GM12878 (cell line): ENCODE measurements at regions not wholly inside any gene's neighbourhood (a gene's known extent, or its start where the extent isn't known, plus 50 kb on each side); places are given as distances from the start of the nearest gene placed in this dataset.

Experiments
- ATAC-seq: fragments of 200-7000 bp; cut with Tn5 transposase; 3 replicates; pipeline ENCODE4 v1.9.1; 2020; ENCODE audit warnings: mild to moderate bottlenecking, moderate library complexity
- BruUV-seq: library from RNA; stranded (reverse); fragments of 400-500 nt; replicated peaks from 2 replicates; lab custom pipeline; 2021; lab: Mats Ljungman, UMichigan
- CTCF ChIA-PET: fragments of 300-600 bp; sonication (Branson Sonifier 250); formaldehyde crosslinking; extraction: SDS; loops from one replicate; lab custom pipeline; 2021; ENCODE audit warnings: inconsistent platforms; lab: Yijun Ruan, JAX
- POLR2A ChIA-PET: fragments of 350-600 bp; formaldehyde crosslinking; extraction: SDS; loops from one replicate; lab custom pipeline; 2021; ENCODE audit warnings: inconsistent platforms; lab: Charles Lee
- RAD21 ChIA-PET: fragments of 300-600 bp; sonication (Branson Sonifier 250); formaldehyde crosslinking; loops from one replicate; lab custom pipeline; 2023; ENCODE audit warnings: antibody characterized with exemption; ENCODE audit not compliant: unreplicated experiment; lab: Charles Lee
- SMC1A ChIA-PET: fragments of 300-600 bp; sonication (Branson Sonifier 250); formaldehyde crosslinking; loops from one replicate; lab custom pipeline; 2023; ENCODE audit not compliant: unreplicated experiment, uncharacterized antibody; lab: Charles Lee
- DNase-seq: peaks from one replicate; pipeline ENCODE4 v3.0.0-alpha.2; 2011; ENCODE audit warnings: low read depth, low spot score
- FAIRE-seq: peaks from 3 replicates; lab custom pipeline; 2011; peaks lifted over from hg19 to GRCh38; lab: Jason Lieb, UNC
- H2AFZ ChIP-seq: 2 replicates; pipeline ENCODE4 v1.6.0; 2011; ENCODE audit warnings: low read depth, low read length, control low read depth; ENCODE audit not compliant: control insufficient read depth
- H3K27ac ChIP-seq: 2 replicates; pipeline ENCODE4 v1.5.1; 2011; ENCODE audit warnings: control low read depth; ENCODE audit not compliant: control insufficient read depth, insufficient read depth
- H3K27me3 ChIP-seq, 2 experiments: replicated peaks in 1 of 2; 2 replicates each; pipeline versions ENCODE4 v1.6.0 to v1.6.1; 2011; ENCODE audit warnings: low read length in 1 of 2; ENCODE audit not compliant: control insufficient read depth in 2 of 2, insufficient read depth in 2 of 2
- H3K36me3 ChIP-seq, 2 experiments: 2 replicates each; pipeline ENCODE4 v1.5.1; 2011; ENCODE audit warnings: low read length in 1 of 2; ENCODE audit not compliant: control insufficient read depth in 2 of 2, insufficient read depth in 2 of 2
- H3K4me1 ChIP-seq: 2 replicates; pipeline ENCODE4 v1.6.1; 2011; ENCODE audit warnings: mild to moderate bottlenecking, low read length, moderate library complexity, mixed read lengths; ENCODE audit not compliant: control insufficient read depth, insufficient read depth
- H3K4me2 ChIP-seq: 2 replicates; pipeline ENCODE4 v1.6.0; 2011; ENCODE audit warnings: control low read depth; ENCODE audit not compliant: control insufficient read depth, insufficient read depth
- H3K4me3 ChIP-seq: fragments of 200-600 bp; sonication (generic); 2 replicates; pipeline ENCODE4 v1.5.1; 2016
- H3K79me2 ChIP-seq: 2 replicates; pipeline ENCODE4 v1.6.0; 2011; ENCODE audit warnings: low read length; ENCODE audit not compliant: control insufficient read depth, insufficient read depth
- H3K9ac ChIP-seq: 2 replicates; pipeline ENCODE4 v1.8.0; 2011; ENCODE audit warnings: low read length, control low read depth, mixed read lengths; ENCODE audit not compliant: control insufficient read depth, insufficient read depth
- H3K9me3 ChIP-seq: replicated peaks from 3 replicates; pipeline ENCODE4 v1.5.1; 2011; ENCODE audit warnings: mild to moderate bottlenecking, low read length; ENCODE audit not compliant: control insufficient read depth, insufficient read depth
- H4K20me1 ChIP-seq: 2 replicates; pipeline ENCODE4 v1.6.0; 2011; ENCODE audit not compliant: control insufficient read depth, insufficient read depth
- ATF7 ChIP-seq: fragments of 450-650 bp; IDR thresholded peaks from 2 replicates; pipeline ENCODE4 v1.6.1; 2016; ENCODE audit warnings: low read depth, mild to moderate bottlenecking
- CREB1 ChIP-seq: IDR thresholded peaks from 2 replicates; pipeline ENCODE4 v1.6.1; 2012; ENCODE audit warnings: low read depth, mild to moderate bottlenecking, inconsistent platforms
- E2F4 ChIP-seq: IDR thresholded peaks from 2 replicates; pipeline ENCODE4 v1.6.1; 2012; ENCODE audit warnings: low read depth, low read length, improper control_type of control experiment
- ELK1 ChIP-seq: IDR thresholded peaks from 2 replicates; pipeline ENCODE4 v1.6.1; 2012; ENCODE audit warnings: low read depth, low read length, improper control_type of control experiment
- FOS ChIP-seq: IDR thresholded peaks from 3 replicates; pipeline ENCODE4 v1.6.1; 2011; ENCODE audit warnings: borderline replicate concordance; ENCODE audit not compliant: insufficient read length; ENCODE audit errors: extremely low read depth
- HDAC6 ChIP-seq: fragments of 200-600 bp; sonication (generic); IDR thresholded peaks from one replicate; pipeline ENCODE4 v1.8.0; 2017; ENCODE audit warnings: antibody characterized with exemption; ENCODE audit not compliant: unreplicated experiment
- IKZF1 ChIP-seq: fragments of 450-650 bp; conservative IDR thresholded peaks from 2 replicates; pipeline ENCODE4 v1.6.1; 2017; ENCODE audit warnings: antibody characterized with exemption, mild to moderate bottlenecking
- MEF2A ChIP-seq: IDR thresholded peaks from 2 replicates; pipeline ENCODE4 v1.6.1; 2011; ENCODE audit warnings: low read depth, mild to moderate bottlenecking, low read length, moderate library complexity; ENCODE audit not compliant: insufficient read depth
- MLLT1 ChIP-seq: fragments of 450-650 bp; IDR thresholded peaks from 2 replicates; pipeline ENCODE4 v1.6.1; 2016; ENCODE audit warnings: mild to moderate bottlenecking
- NR2C1 ChIP-seq: fragments of 450-650 bp; IDR thresholded peaks from 2 replicates; pipeline ENCODE4 v1.6.1; 2017; ENCODE audit warnings: antibody characterized with exemption, mild to moderate bottlenecking, moderate library complexity
- NR2C2 ChIP-seq: IDR thresholded peaks from 2 replicates; pipeline ENCODE4 v1.6.1; 2011; ENCODE audit warnings: borderline replicate concordance, low read depth; ENCODE audit not compliant: control insufficient read depth, insufficient read length
- SIX5 ChIP-seq: IDR thresholded peaks from 2 replicates; pipeline ENCODE4 v1.6.1; 2011; ENCODE audit warnings: mild to moderate bottlenecking, low read depth, low read length, moderate library complexity; ENCODE audit not compliant: severe bottlenecking
- SRF ChIP-seq, 2 experiments: IDR thresholded peaks; 2 replicates each; pipeline ENCODE4 v1.6.1; 2011; ENCODE audit warnings: low read depth in 2 of 2, low read length in 2 of 2, mild to moderate bottlenecking in 1 of 2, moderate library complexity in 1 of 2
- STAT3 ChIP-seq: IDR thresholded peaks from 2 replicates; pipeline ENCODE4 v1.6.1; 2011; ENCODE audit warnings: low read depth, low read length, improper control_type of control experiment
- ZNF217 ChIP-seq: fragments of 450-650 bp; IDR thresholded peaks from 2 replicates; pipeline ENCODE4 v1.6.1; 2017; ENCODE audit warnings: antibody characterized with exemption, mild to moderate bottlenecking
- ZNF384 ChIP-seq: IDR thresholded peaks from 2 replicates; pipeline ENCODE4 v1.6.1; 2012; ENCODE audit warnings: low read depth, mild to moderate bottlenecking, low read length, improper control_type of control experiment, borderline replicate concordance
- ZZZ3 ChIP-seq: IDR thresholded peaks from 2 replicates; pipeline ENCODE4 v1.6.1; 2011; ENCODE audit warnings: low read depth; ENCODE audit not compliant: control insufficient read depth, insufficient read length
- WGBS: methylation state at CpG from one replicate; pipeline ENCODE4 v1.1.6; 2016; ENCODE audit warnings: low lambda C conversion rate; ENCODE audit not compliant: insufficient replicate concordance, insufficient coverage; ENCODE audit errors: missing lambda C conversion rate; 5-methylcytosine and 5-hydroxymethylcytosine counted together
- in situ Hi-C: fragments of 300-500 bp; cut with MboI; formaldehyde crosslinking; loops from 9 replicates; pipeline ENCODE4 v1.14.3; 2018; ENCODE audit warnings: mixed read lengths
- intact Hi-C: fragments of 100-400 bp; cut with micrococcal nuclease; formaldehyde crosslinking; loops from one replicate; pipeline ENCODE4 v1.14.2; 2022; ENCODE audit not compliant: unreplicated experiment
- TF ChIP-seq, protein P1 (sequence below): IDR thresholded peaks from 2 replicates; pipeline ENCODE4 v1.6.1; 2012; ENCODE audit warnings: mild to moderate bottlenecking, low read depth, low read length

GRCh38 chr7:124398937-124399552 is 366.2 kb upstream of the TMEM229A start:
- no peak overlapping the region for H3K9ac ChIP-seq
- no peaks in the 10 kb centered on the region for H4K20me1 ChIP-seq
- H3K9me3 ChIP-seq, result no peaks in the 10 kb centered on the region
- in situ Hi-C loops (no loop called here), intact Hi-C loops (no loop called here)
- H3K4me3 ChIP-seq, result no peak overlapping the region
- no peaks in the 10 kb centered on the region for H3K79me2 ChIP-seq
- no peak overlapping the region for H2AFZ ChIP-seq
- BruUV-seq, result no TSS peak
- ChIA-PET SMC1A (no interaction called here), RAD21 (no interaction called here), POLR2A (no interaction called here), CTCF (no interaction called here)
- H3K36me3 ChIP-seq, result no peaks in the 10 kb centered on the region
- no peaks in the 10 kb centered on the region for H3K27me3 ChIP-seq
- TF ChIP-seq NR2C1 (no peak), MEF2A (no peak), SRF (IDR thresholded peaks at IDR 0.05; ENCODE audit: low read depth in 2 of 2, low read length in 2 of 2) (no peak), ZNF217 (no peak), NR2C2 (no peak), IKZF1 (no peak), CREB1 (no peak), MLLT1 (no peak), E2F4 (no peak), ATF7 (no peak), ZZZ3 (no peak), ELK1 (no peak), FOS (no peak), SIX5 (no peak), ZNF384 (no peak), STAT3 (no peak), HDAC6 (no peak)
- TF ChIP-seq, protein P1, sequence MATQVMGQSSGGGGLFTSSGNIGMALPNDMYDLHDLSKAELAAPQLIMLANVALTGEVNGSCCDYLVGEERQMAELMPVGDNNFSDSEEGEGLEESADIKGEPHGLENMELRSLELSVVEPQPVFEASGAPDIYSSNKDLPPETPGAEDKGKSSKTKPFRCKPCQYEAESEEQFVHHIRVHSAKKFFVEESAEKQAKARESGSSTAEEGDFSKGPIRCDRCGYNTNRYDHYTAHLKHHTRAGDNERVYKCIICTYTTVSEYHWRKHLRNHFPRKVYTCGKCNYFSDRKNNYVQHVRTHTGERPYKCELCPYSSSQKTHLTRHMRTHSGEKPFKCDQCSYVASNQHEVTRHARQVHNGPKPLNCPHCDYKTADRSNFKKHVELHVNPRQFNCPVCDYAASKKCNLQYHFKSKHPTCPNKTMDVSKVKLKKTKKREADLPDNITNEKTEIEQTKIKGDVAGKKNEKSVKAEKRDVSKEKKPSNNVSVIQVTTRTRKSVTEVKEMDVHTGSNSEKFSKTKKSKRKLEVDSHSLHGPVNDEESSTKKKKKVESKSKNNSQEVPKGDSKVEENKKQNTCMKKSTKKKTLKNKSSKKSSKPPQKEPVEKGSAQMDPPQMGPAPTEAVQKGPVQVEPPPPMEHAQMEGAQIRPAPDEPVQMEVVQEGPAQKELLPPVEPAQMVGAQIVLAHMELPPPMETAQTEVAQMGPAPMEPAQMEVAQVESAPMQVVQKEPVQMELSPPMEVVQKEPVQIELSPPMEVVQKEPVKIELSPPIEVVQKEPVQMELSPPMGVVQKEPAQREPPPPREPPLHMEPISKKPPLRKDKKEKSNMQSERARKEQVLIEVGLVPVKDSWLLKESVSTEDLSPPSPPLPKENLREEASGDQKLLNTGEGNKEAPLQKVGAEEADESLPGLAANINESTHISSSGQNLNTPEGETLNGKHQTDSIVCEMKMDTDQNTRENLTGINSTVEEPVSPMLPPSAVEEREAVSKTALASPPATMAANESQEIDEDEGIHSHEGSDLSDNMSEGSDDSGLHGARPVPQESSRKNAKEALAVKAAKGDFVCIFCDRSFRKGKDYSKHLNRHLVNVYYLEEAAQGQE, result no peak
- DNase-seq (no peak), ATAC-seq (no peak), FAIRE-seq (no peak)
- no peak overlapping the region for H3K27ac ChIP-seq
- no peak overlapping the region for H3K4me2 ChIP-seq
- no peaks in the 10 kb centered on the region for H3K4me1 ChIP-seq
- WGBS, result 18% methylated on average over 2 of the region's 2 CpGs
